GM18870 (cell line): ENCODE measurements at regions not wholly inside any gene's neighbourhood (a gene's known extent, or its start where the extent isn't known, plus 50 kb on each side); places are given as distances from the start of the nearest gene placed in this dataset.
"Not testable (repeated sequence)": the region's sequence is repeated elsewhere in the genome, so short reads cannot be mapped to it uniquely, and the experiment has no call there.

ENCODE experiments used
- ATAC-seq: cut with Tn5 transposase; IDR thresholded peaks from one replicate; pipeline ENCODE4 v1.9.1; 2021; ENCODE audit warnings: moderate library complexity; ENCODE audit not compliant: unreplicated experiment

DNA sequence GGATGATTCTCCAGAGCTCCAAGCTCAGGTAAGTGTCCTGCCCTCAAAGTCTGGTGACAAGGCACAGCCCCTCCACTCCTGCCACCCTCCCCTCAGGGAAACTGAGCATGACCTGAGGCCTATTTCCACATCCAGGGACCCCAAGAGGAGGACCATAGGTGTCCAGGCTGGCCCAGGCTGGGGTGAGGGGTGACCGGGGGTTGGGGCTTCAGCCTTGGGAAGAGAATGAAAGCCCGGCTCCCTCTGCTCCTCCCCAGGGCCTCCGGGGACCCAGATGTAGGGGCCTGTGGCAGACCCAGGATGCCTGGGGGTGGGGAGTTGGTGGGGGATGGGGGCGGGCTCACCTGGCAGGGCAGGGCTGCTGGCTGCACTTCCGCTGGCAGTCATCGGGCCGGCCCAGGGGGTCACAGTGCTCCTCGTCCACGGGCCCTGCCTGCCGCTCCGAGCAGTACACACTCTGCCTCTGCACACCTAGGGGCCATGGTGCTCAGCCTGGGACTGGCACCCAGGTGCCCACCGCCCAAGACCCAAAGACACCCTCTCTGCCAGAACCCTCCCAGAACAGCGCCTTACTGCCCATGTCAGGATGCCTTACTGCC, 116.5 kb upstream of the AKAP13 start:
- not testable (repeated sequence) for ATAC-seq

GRCh38 chr15:85264614-85265190, 115.7 kb upstream of the AKAP13 start:
- ATAC-seq: not testable (repeated sequence)

GRCh38 chr15:85267158-85267857, 113.1 kb upstream of the AKAP13 start:
- ATAC-seq: not testable (repeated sequence)

DNA sequence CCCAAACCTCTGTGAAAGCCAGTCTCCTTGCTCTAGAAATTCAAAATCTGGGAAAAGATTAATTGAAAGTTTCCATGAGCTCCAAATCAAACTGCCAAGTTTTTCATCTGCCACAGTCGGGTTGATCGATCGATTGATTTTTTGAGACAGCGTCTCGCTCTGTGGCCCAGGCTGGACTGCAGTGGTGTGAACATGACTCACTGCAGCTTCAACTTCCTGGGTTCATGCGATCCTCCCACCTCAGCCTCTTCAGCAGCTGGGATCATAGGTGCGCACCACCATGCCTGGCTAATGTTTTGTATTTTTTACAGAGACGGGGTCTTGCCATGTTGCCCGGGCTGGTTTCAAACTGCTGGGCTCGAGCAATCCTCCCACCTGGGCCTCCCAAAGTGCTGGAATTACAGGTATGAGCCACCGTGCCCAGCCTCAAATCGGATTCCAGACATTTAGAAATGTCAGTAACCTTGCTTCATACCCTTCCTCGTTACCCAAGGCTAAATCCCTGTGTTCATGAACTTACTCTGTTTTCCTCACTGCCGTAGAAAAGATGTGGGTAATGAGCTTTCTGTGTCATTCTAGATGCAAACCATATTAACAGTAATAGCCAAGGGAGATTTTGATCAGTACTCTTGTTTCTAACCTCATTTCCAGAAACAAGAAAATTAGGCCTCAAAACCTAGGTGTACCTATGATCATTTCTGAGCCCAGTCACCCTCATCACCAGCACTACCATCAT, 105.9 kb upstream of the AKAP13 start:
- no peak for ATAC-seq

GRCh38 chr15:85276508-85276907, 103.9 kb upstream of the AKAP13 start:
- ATAC-seq: no peak

DNA sequence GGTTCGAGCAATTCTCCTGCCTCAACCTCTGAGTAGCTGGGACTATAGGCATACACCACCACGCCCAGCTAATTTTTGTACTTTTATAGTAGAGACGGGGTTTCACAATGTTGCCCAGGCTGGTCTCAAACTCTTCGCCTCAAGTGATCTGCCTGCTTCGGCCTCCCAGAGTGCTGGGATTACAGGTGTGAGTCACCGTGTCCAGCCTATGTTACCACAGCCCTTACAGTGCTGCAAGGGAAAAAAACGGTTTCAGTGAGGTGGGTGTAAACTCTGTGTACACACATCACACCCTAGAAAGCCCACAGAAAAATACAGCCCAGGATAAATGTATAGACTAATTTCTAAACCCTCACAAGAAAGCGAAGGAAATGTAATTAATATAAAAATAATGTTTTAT, 103.5 kb upstream of the AKAP13 start:
- ATAC-seq: no peak

DNA sequence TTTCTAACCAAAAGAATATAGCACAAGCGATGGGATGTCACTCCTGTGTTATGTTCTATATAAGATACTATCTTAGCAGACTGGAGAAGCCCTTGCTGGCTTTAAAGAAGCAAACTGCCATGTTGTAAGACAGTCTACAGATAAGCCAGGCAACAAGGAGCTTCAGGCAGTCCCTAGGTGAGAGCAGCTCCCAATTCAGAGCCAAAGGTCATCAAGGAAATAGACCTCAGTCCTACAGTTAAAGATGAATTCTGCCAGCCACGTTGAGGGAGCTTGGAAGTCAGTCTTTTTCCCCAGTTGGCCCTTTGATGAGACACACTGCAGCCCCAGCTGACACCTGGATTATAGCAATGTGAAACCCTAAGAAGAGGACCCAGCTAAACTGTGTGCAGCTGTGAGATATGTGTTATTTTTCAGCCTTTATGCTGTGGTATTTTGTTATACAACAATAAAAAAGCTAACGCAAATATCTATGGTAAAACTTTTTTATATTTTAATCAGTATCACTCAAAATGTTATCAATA, 102.5 kb upstream of the AKAP13 start:
- no peak for ATAC-seq

- peak; percentile 63 for ATAC-seq
These were observed 100.2 kb upstream of the AKAP13 start for GRCh38 chr15:85280203-85280602.

- ATAC-seq: no peak
These were observed 99.0 kb upstream of the AKAP13 start for GRCh38 chr15:85281293-85281882.

DNA sequence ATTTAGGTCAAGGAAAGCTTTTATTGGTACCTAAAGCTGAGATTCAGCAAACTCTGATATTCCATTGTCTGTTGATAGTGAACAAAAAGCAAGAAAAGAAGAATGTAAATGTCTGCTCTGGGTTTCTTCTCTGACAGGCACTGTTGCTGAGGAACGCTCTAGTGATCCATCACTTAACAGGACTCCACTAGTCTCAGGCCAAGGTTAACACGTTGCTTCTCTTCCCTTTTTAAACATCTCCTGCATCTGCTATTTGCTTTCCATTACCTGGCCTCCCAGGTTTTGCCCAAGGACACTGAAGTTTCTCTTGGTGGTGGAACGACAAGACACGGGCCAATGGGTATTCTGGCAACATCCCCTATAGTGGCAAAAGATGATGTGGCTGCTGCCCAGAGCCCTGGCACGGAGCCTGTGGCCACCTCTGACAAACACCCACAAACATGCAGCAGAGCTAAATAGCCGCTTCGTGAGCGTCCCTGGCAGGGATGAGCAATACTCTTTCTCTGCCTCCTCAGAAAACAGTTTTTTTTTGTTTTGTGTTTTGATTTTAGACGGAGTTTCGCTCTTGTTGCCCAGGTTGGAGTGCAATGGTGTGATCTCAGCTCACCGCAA, 97.8 kb upstream of the AKAP13 start:
- no peak for ATAC-seq

DNA sequence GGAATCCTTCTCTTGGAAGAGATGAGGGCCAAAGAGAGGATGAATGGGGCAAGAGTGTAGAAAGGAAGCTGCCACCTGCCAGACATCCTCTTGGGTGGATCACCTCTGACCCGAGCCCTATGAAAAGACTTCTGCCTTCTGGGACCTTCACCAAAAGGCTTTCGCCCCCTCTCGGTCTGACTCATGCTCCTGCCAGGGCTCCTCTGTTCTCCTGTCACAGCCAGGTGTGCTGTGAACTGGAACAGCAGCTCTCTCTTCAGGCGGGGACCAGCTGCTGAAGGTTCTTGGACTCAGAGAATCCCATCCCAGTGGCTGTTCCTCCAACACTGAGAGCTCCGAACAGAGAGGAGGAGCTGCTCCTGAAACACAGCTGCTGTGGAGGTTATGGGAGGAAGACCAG, 96.6 kb upstream of the AKAP13 start:
- peak; percentile 68 for ATAC-seq

DNA sequence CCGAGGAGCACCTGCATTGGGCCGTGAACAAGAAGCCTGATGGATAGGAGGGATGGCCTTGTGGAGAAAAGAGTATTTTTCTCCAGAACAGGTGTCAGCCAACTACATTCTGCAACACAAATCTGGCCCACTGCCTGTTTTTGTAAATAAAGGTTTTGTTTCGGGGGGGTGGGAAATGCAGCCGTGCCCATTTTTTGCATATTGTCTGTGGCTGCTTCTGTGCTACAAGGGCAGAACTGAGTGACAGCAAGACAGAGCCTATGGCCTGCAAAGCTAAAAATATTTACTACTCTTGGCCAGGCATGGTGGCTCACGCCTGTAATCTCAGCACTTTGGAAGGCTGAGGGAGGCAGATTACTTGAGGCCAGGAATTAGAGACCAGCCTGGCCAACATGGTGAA, 95.9 kb upstream of the AKAP13 start:
- ATAC-seq: no peak

DNA sequence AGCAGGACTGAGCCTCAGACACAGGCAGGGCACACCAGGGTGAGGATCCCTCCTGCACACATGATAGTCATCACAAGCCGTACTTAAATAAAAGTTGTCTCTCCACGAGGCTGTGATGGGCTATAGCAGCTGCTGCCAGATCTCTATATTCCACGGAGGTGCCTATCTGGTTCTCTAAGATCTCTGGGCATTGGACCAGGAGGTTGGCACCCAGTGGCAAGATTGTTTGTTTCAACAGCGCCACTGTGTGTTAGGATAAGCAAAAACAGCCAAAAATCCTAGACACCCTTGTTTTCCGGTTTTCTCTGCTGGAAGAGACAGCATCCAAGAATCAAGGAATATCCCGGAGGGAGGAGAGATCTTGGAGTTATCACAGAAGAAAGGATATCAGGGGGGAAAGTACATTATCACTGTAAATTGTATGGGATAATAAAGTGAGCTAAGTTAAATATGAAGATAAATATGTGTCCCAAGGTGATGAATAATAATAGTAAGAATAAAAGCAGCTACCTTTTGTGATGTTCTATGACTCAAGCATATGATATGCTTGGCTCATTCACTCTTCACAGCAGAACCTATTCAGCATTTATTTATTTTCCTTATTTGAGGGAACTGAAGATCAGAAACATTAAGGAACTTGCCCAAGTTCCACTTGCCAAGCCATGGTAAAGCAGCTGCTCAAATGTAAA, 90.6 kb upstream of the AKAP13 start:
- no peak for ATAC-seq

DNA sequence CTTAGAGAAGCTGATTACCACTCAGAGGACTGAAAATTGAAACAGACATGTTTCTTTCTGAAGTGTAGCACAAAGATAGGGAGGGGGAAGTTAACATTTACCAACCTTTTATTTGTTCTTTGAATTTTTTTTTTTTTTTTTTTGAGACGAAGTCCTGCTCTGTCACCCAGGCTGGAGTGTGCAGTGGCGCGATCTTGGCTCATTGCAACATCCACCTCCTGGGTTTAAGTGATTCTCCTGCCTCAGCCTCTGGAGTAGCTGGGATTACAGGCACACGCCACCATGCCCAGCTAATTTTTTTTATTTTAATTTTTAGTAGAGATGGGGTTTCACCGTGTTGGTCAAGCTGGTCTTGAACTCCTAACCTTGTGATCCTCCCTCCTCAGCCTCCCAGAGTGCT, 87.8 kb upstream of the AKAP13 start:
- not testable (repeated sequence) for ATAC-seq

DNA sequence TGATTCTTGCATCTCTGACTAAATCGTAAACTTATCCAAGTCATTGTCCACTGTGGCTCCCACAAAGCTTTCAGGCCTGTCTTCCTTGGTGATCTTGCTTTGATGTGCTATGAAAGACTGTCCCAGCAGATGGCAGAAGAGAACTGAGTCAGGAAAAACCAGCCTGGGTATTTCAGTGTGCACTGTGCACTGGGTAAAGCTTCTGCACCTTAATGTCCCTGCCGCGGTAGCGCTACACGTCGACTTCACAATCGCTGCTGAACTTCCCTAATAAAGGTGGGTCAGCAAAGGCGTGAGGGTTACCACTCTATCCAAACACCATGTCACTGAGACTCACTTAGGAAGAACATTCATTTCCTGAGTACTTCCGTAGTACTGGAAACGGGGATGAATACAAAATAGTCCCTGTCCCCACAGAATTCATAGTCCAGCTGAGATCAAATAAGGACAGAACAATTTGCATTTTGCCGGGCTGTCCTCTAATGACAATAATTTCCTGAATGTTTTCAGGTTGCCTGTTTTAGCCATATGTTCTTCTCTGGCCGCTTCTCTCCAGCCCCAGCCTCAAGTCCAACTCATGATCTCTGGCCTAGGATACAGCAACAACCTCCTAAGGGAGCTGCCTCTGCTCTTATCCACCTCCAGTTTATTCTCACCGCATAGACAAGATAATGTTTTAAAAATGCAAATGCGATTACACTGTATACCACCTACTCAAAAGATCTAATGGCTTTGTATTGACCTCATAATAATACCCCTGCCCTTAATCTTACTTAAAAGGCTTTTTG, 83.6 kb upstream of the AKAP13 start:
- peak; percentile 87 for ATAC-seq

DNA sequence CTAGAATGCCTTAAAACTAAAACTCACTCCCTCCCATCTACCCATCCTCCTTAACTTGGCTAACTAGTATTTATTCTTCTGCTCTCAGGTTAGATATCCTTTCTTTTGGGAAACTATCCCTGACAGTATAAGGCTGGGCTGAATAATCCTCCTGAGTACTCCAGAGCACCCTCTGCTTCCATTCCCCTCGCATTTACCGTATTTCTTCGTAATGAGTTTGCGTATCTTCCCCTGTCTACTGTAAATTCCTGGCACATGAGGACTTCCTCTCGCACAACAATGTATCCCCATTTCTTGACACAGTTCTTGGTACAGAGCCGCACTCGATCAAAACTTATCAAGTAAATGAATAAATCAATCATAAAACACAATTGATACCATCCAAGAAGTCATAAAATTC, 82.9 kb upstream of the AKAP13 start:
- no peak for ATAC-seq

GRCh38 chr15:85298366-85298765, 82.0 kb upstream of the AKAP13 start:
- ATAC-seq: no peak

DNA sequence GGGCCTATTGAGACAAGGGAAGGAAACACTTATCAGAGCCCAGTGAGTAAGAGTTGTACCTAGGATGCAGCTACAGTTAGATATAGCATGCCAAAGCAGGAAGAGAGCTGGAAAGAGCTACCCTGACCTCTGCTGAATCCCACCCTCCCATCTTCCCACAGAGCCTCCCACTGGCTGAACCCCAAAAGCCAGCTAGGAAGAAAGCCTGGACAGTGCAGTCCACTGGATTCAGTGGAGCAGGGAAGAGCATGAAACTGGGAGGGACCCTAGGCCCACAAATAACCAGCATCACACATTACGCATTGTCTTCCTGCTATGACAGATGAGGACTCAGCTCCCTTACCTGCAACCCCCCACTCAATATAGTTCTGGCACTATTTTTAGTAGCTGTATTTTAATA, 81.5 kb upstream of the AKAP13 start:
- ATAC-seq: no peak

DNA sequence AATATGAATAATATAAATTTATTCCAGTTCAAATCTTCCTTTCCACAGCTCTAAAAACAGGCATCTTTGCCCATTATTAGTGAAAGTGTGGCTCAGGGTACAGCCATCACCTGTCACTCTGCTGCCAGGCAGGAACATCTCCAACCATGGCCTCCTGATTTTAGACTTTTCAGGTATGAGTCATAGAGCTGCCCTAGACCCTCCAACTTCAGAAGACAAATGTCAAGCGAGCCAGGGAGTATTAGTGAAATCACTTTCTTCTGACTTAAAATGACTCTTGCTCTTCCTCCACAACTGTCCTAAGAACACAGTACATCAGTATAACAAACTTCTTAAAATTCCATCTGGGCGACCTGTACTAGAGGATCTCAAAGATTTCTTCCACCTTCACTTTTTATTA, 78.1 kb upstream of the AKAP13 start:
- ATAC-seq: no peak
